SKM-1 treated with dmso at 0.1 percent for 144 hours (cell line): ENCODE measurements at regions not wholly inside any gene's neighbourhood (a gene's known extent, or its start where the extent isn't known, plus 50 kb on each side); places are given as distances from the start of the nearest gene placed in this dataset.
"Not testable (repeated sequence)": the region's sequence is repeated elsewhere in the genome, so short reads cannot be mapped to it uniquely, and the experiment has no call there.

Source experiments
- DNase-seq: peaks from one replicate; lab custom pipeline; 2025; ENCODE audit not compliant: unreplicated experiment; lab: John Stamatoyannopoulos, UW

GRCh38 chr3:150329408-150329807, 78.7 kb upstream of the TSC22D2 start:
- DNase-seq = no peak

GRCh38 chr3:150328654-150329040, 79.5 kb upstream of the TSC22D2 start:
- DNase-seq = no peak

- no peak for DNase-seq
These were observed 80.1 kb upstream of the TSC22D2 start for GRCh38 chr3:150327678-150328653.

GRCh38 chr3:150324788-150325187, 83.3 kb upstream of the TSC22D2 start:
- no peak for DNase-seq

GRCh38 chr3:150324245-150324644, 83.9 kb upstream of the TSC22D2 start:
- no peak for DNase-seq

GRCh38 chr3:150323770-150324169, 84.3 kb upstream of the TSC22D2 start:
- DNase-seq = no peak

- not testable (repeated sequence) for DNase-seq
These were observed 85.0 kb upstream of the TSC22D2 start for GRCh38 chr3:150323091-150323490.

- not testable (repeated sequence) for DNase-seq
These were observed 87.1 kb upstream of the TSC22D2 start for GRCh38 chr3:150320971-150321370.

GRCh38 chr3:150319900-150320299, 88.2 kb upstream of the TSC22D2 start:
- no peak for DNase-seq

- no peak for DNase-seq
These were observed 90.6 kb upstream of the TSC22D2 start for GRCh38 chr3:150317469-150317868.

GRCh38 chr3:150315721-150316120, 92.4 kb upstream of the TSC22D2 start:
- no peak for DNase-seq

- DNase-seq = no peak
These were observed 93.7 kb upstream of the TSC22D2 start for GRCh38 chr3:150314248-150315004.

GRCh38 chr3:150312018-150312657, 96.0 kb upstream of the TSC22D2 start:
- DNase-seq = no peak

- DNase-seq = no peak
These were observed 96.9 kb upstream of the TSC22D2 start for GRCh38 chr3:150311156-150311555.

- DNase-seq = no peak
These were observed 98.5 kb upstream of the TSC22D2 start for GRCh38 chr3:150309557-150309956.

- DNase-seq = no peak
These were observed 98.9 kb upstream of the TSC22D2 start for GRCh38 chr3:150309257-150309542.

- DNase-seq = no peak
These were observed 99.4 kb upstream of the TSC22D2 start for GRCh38 chr3:150308481-150309256.

- no peak for DNase-seq
These were observed 100.1 kb upstream of the TSC22D2 start for GRCh38 chr3:150308037-150308319.

GRCh38 chr3:150307311-150308036, 100.6 kb upstream of the TSC22D2 start:
- no peak for DNase-seq

GRCh38 chr3:150306906-150307305, 101.2 kb upstream of the TSC22D2 start:
- no peak for DNase-seq

- no peak for DNase-seq
These were observed 102.0 kb upstream of the TSC22D2 start for GRCh38 chr3:150306083-150306482.
